ENCODE measurements at regions not wholly inside any gene's neighbourhood (a gene's known extent, or its start where the extent isn't known, plus 50 kb on each side); places are given as distances from the start of the nearest gene placed in this dataset.

DNA sequence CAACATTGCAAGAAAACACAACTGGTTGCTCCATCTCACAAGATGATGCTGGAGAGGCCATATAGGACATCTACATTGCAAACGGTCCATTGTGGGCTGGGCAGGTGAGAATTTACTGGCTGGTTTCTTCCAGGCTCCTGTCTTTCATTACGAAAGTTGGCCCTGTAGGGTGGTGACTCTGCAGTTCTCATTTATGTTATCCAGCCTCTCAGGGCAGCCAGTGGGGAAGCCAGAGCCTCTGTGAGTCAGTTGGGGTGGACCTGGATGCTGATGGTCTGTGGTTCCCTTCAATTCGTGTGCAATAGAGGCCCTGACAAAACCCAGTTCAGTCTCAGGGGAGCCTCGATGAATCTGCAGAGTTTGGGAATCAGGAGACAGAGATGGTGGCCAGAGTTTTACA lies 341.0 kb upstream of the CCL2 start (continued):
- TF ChIP-seq ZNF565 (CRISPR knock-in tag; conservative IDR thresholded peaks at IDR 0.05; ENCODE audit: low read depth) (no peak), TCF4 (CRISPR knock-in tag; IDR thresholded peaks at IDR 0.05; ENCODE audit: borderline replicate concordance) (no peak), ISL1 (CRISPR knock-in tag; IDR thresholded peaks at IDR 0.05) (no peak), RARB (CRISPR knock-in tag; IDR thresholded peaks at IDR 0.05) (no peak), ZNF8 (CRISPR knock-in tag; IDR thresholded peaks at IDR 0.05) (no peak), ZC3H10 (CRISPR knock-in tag; IDR thresholded peaks at IDR 0.05) (no peak)

DNA sequence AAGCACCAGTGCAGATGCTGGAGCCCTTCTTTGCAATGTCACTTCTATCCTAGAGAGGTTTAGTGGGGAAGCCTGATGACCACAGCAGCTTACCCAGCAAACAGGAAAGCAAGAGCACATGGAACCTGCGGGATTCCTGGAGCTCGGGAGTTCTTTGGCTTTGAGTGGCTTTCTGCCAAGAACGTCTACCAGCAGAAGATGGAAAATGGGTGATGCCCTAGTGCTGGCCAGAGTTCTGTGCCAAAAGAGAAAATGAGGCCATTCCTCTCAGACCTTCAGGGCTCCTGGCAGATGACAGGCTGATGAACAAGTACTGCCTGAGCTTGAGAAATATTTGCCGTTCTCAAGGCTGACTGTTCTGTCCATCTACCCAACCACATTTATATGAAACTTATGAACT lies 332.1 kb upstream of the CCL2 start:
- no peak for ATAC-seq
- TF ChIP-seq CSDC2 (CRISPR knock-in tag; IDR thresholded peaks at IDR 0.05) (no peak), ZFP3 (CRISPR knock-in tag; IDR thresholded peaks at IDR 0.05) (no peak), BACH2 (CRISPR knock-in tag; IDR thresholded peaks at IDR 0.05; ENCODE audit: borderline replicate concordance) (no peak), RARB (CRISPR knock-in tag; IDR thresholded peaks at IDR 0.05) (no peak), TCF4 (CRISPR knock-in tag; IDR thresholded peaks at IDR 0.05; ENCODE audit: borderline replicate concordance) (no peak), ZC3H10 (CRISPR knock-in tag; IDR thresholded peaks at IDR 0.05) (no peak), TOX (CRISPR knock-in tag; IDR thresholded peaks at IDR 0.05; ENCODE audit: borderline replicate concordance) (no peak), ZNF8 (CRISPR knock-in tag; IDR thresholded peaks at IDR 0.05) (no peak), SNAI2 (CRISPR knock-in tag; IDR thresholded peaks at IDR 0.05) (no peak), ARNTL (CRISPR knock-in tag; IDR thresholded peaks at IDR 0.05; ENCODE audit: borderline replicate concordance, low read depth) (no peak), ZNF565 (CRISPR knock-in tag; conservative IDR thresholded peaks at IDR 0.05; ENCODE audit: low read depth) (no peak), ZNF70 (CRISPR knock-in tag; IDR thresholded peaks at IDR 0.05) (no peak), GLIS3 (CRISPR knock-in tag; IDR thresholded peaks at IDR 0.05) (no peak), OSR1 (CRISPR knock-in tag; IDR thresholded peaks at IDR 0.05) (no peak), ZFP30 (CRISPR knock-in tag; IDR thresholded peaks at IDR 0.05) (no peak)
- TF ChIP-seq, protein P1, sequence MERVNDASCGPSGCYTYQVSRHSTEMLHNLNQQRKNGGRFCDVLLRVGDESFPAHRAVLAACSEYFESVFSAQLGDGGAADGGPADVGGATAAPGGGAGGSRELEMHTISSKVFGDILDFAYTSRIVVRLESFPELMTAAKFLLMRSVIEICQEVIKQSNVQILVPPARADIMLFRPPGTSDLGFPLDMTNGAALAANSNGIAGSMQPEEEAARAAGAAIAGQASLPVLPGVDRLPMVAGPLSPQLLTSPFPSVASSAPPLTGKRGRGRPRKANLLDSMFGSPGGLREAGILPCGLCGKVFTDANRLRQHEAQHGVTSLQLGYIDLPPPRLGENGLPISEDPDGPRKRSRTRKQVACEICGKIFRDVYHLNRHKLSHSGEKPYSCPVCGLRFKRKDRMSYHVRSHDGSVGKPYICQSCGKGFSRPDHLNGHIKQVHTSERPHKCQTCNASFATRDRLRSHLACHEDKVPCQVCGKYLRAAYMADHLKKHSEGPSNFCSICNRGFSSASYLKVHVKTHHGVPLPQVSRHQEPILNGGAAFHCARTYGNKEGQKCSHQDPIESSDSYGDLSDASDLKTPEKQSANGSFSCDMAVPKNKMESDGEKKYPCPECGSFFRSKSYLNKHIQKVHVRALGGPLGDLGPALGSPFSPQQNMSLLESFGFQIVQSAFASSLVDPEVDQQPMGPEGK (CRISPR knock-in tag; IDR thresholded peaks at IDR 0.05; ENCODE audit: borderline replicate concordance), result no peak
- TF ChIP-seq, protein P2, sequence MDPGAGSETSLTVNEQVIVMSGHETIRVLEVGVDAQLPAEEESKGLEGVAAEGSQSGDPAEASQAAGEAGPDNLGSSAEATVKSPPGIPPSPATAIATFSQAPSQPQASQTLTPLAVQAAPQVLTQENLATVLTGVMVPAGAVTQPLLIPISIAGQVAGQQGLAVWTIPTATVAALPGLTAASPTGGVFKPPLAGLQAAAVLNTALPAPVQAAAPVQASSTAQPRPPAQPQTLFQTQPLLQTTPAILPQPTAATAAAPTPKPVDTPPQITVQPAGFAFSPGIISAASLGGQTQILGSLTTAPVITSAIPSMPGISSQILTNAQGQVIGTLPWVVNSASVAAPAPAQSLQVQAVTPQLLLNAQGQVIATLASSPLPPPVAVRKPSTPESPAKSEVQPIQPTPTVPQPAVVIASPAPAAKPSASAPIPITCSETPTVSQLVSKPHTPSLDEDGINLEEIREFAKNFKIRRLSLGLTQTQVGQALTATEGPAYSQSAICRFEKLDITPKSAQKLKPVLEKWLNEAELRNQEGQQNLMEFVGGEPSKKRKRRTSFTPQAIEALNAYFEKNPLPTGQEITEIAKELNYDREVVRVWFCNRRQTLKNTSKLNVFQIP (CRISPR knock-in tag; IDR thresholded peaks at IDR 0.05; ENCODE audit: borderline replicate concordance, low read depth), result no peak
- TF ChIP-seq, protein P3, sequence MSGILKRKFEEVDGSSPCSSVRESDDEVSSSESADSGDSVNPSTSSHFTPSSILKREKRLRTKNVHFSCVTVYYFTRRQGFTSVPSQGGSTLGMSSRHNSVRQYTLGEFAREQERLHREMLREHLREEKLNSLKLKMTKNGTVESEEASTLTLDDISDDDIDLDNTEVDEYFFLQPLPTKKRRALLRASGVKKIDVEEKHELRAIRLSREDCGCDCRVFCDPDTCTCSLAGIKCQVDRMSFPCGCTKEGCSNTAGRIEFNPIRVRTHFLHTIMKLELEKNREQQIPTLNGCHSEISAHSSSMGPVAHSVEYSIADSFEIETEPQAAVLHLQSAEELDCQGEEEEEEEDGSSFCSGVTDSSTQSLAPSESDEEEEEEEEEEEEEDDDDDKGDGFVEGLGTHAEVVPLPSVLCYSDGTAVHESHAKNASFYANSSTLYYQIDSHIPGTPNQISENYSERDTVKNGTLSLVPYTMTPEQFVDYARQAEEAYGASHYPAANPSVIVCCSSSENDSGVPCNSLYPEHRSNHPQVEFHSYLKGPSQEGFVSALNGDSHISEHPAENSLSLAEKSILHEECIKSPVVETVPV (CRISPR knock-in tag; IDR thresholded peaks at IDR 0.05), result no peak

DNA sequence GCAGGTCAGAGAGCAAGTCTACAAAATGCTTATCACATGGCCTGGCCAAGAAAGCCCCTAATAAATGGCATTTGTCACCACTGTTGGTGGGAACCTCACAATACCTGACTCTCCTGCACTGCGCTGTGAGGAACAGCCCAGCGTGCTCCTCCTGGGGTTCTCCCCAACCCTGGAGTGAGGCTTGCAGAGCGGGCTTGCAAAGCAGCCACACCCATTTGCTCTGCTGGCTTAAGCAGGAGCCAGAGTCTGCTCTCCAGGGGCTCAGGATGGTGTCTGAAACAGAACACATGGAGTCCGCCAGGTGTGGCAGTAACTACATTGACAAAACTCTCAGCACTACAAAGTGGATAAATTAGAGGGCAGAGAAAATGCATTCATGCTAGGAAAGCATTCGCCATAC lies 331.0 kb upstream of the CCL2 start:
- no peak for ATAC-seq
- TF ChIP-seq GLIS3 (CRISPR knock-in tag; IDR thresholded peaks at IDR 0.05) (no peak), TCF4 (CRISPR knock-in tag; IDR thresholded peaks at IDR 0.05; ENCODE audit: borderline replicate concordance) (no peak), ZNF70 (CRISPR knock-in tag; IDR thresholded peaks at IDR 0.05) (no peak), RARB (CRISPR knock-in tag; IDR thresholded peaks at IDR 0.05) (no peak), ZNF8 (CRISPR knock-in tag; IDR thresholded peaks at IDR 0.05) (no peak)
- TF ChIP-seq, protein P3 (CRISPR knock-in tag; IDR thresholded peaks at IDR 0.05), result no peak
- TF ChIP-seq, protein P4, sequence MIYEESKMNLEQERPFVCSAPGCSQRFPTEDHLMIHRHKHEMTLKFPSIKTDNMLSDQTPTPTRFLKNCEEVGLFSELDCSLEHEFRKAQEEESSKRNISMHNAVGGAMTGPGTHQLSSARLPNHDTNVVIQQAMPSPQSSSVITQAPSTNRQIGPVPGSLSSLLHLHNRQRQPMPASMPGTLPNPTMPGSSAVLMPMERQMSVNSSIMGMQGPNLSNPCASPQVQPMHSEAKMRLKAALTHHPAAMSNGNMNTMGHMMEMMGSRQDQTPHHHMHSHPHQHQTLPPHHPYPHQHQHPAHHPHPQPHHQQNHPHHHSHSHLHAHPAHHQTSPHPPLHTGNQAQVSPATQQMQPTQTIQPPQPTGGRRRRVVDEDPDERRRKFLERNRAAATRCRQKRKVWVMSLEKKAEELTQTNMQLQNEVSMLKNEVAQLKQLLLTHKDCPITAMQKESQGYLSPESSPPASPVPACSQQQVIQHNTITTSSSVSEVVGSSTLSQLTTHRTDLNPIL (CRISPR knock-in tag; IDR thresholded peaks at IDR 0.05; ENCODE audit: low read depth), result no peak

DNA sequence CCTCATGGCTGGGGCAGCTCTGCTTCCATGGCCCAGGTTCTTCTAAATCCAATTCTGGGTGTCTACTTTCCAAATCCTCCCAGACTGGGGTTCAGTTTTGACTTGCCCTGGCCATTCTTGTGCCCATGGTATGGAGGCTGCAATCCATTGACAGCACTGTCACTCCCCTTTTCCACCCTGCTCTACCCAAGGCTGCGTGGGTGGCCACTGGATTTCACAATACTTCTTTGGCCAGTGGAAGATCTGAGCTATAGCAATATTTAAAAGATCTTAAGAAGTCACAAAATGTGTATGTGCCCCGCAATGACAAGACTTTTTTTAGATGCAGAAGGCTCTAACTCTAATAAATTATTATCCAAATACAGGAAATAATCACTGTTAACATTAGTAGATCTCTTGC lies 329.4 kb upstream of the CCL2 start:
- ATAC-seq, result no peak
- TF ChIP-seq ZNF70 (CRISPR knock-in tag; IDR thresholded peaks at IDR 0.05) (no peak), ZFP30 (CRISPR knock-in tag; IDR thresholded peaks at IDR 0.05) (no peak), SNAI2 (CRISPR knock-in tag; IDR thresholded peaks at IDR 0.05) (no peak), PPARA (CRISPR knock-in tag; IDR thresholded peaks at IDR 0.05; ENCODE audit: borderline replicate concordance) (no peak), GLIS3 (CRISPR knock-in tag; IDR thresholded peaks at IDR 0.05) (no peak), OSR1 (CRISPR knock-in tag; IDR thresholded peaks at IDR 0.05) (no peak), ESRRG (CRISPR knock-in tag; IDR thresholded peaks at IDR 0.05) (no peak)
- TF ChIP-seq, protein P5, sequence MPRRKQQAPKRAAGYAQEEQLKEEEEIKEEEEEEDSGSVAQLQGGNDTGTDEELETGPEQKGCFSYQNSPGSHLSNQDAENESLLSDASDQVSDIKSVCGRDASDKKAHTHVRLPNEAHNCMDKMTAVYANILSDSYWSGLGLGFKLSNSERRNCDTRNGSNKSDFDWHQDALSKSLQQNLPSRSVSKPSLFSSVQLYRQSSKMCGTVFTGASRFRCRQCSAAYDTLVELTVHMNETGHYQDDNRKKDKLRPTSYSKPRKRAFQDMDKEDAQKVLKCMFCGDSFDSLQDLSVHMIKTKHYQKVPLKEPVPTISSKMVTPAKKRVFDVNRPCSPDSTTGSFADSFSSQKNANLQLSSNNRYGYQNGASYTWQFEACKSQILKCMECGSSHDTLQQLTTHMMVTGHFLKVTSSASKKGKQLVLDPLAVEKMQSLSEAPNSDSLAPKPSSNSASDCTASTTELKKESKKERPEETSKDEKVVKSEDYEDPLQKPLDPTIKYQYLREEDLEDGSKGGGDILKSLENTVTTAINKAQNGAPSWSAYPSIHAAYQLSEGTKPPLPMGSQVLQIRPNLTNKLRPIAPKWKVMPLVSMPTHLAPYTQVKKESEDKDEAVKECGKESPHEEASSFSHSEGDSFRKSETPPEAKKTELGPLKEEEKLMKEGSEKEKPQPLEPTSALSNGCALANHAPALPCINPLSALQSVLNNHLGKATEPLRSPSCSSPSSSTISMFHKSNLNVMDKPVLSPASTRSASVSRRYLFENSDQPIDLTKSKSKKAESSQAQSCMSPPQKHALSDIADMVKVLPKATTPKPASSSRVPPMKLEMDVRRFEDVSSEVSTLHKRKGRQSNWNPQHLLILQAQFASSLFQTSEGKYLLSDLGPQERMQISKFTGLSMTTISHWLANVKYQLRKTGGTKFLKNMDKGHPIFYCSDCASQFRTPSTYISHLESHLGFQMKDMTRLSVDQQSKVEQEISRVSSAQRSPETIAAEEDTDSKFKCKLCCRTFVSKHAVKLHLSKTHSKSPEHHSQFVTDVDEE (CRISPR knock-in tag; IDR thresholded peaks at IDR 0.05), result no peak
- TF ChIP-seq, protein P2 (CRISPR knock-in tag; IDR thresholded peaks at IDR 0.05; ENCODE audit: borderline replicate concordance, low read depth), result no peak
